Osteoblast (primary cell): ENCODE measurements at regions not wholly inside any gene's neighbourhood (a gene's known extent, or its start where the extent isn't known, plus 50 kb on each side); places are given as distances from the start of the nearest gene placed in this dataset.

Source experiments
- DNase-seq: peaks from one replicate; pipeline ENCODE4 v3.0.0; 2011; ENCODE audit warnings: low spot score, mixed read lengths; ENCODE audit not compliant: insufficient read length; ENCODE audit errors: missing footprints
- H2AFZ ChIP-seq: 2 replicates; pipeline ENCODE4 v1.6.0; 2011; ENCODE audit warnings: mild to moderate bottlenecking, low read length
- H3K27ac ChIP-seq: 2 replicates; pipeline ENCODE4 v1.5.1; 2011; ENCODE audit warnings: mild to moderate bottlenecking, low read depth, low read length, moderate library complexity
- H3K27me3 ChIP-seq: 2 replicates; pipeline ENCODE4 v1.6.0; 2012; ENCODE audit warnings: mild to moderate bottlenecking, control low read depth, inconsistent platforms, low read length, moderate library complexity; ENCODE audit not compliant: insufficient read depth
- H3K36me3 ChIP-seq: 2 replicates; pipeline ENCODE4 v1.5.1; 2011; ENCODE audit warnings: mild to moderate bottlenecking, low read length, control low read depth, moderate library complexity; ENCODE audit not compliant: insufficient read depth
- H3K4me1 ChIP-seq: 2 replicates; pipeline ENCODE4 v1.5.1; 2011; ENCODE audit warnings: mild to moderate bottlenecking, low read length, control low read depth, moderate library complexity; ENCODE audit not compliant: insufficient read depth
- H3K4me2 ChIP-seq: 2 replicates; pipeline ENCODE4 v1.6.0; 2011; ENCODE audit warnings: mild to moderate bottlenecking, low read length; ENCODE audit not compliant: insufficient read depth
- H3K4me3 ChIP-seq: fragments of 200-600 bp; sonication (generic); 3 replicates; pipeline ENCODE4 v1.5.1; 2012; ENCODE audit warnings: mild to moderate bottlenecking, low read length, inconsistent platforms; ENCODE audit not compliant: insufficient read depth
- H3K79me2 ChIP-seq: 2 replicates; pipeline ENCODE4 v1.6.0; 2012; ENCODE audit warnings: mild to moderate bottlenecking, low read length, control low read depth, inconsistent platforms; ENCODE audit not compliant: insufficient read depth
- H3K9me3 ChIP-seq: 2 replicates; pipeline ENCODE4 v1.5.1; 2011; ENCODE audit warnings: low read depth, low read length, control low read depth
- H4K20me1 ChIP-seq: 2 replicates; pipeline ENCODE4 v1.6.0; 2012; ENCODE audit warnings: mild to moderate bottlenecking, low read length, control low read depth; ENCODE audit not compliant: insufficient read depth
- TF ChIP-seq, protein P1 (sequence below): IDR thresholded peaks from 2 replicates; pipeline ENCODE4 v1.5.1; 2011; ENCODE audit warnings: mild to moderate bottlenecking, low read depth, low read length, moderate library complexity; ENCODE audit errors: extremely low read depth

DNA sequence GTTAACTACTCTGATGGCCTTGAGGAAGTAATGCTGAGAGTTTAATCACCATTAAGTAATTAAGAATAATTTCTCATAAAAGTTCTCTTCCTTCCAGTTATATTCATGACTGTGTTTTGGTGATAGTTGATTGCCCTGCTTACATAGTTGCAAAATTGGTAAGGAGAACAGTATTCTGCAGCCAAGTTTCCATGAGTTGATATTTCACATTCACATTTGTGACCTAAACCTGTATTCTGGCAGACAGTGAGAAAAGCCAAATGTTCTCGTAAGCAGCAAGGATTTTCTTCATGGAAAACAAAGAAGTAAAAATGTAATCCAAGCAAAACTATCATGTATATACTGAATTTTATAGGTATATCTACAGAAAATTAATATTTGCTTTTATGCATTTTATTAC, 187.8 kb upstream of the NUDT6 start:
- DNase-seq: no peak
- no peaks in the 10 kb centered on the region for H3K27me3 ChIP-seq
- no peak overlapping the region for H2AFZ ChIP-seq

DNA sequence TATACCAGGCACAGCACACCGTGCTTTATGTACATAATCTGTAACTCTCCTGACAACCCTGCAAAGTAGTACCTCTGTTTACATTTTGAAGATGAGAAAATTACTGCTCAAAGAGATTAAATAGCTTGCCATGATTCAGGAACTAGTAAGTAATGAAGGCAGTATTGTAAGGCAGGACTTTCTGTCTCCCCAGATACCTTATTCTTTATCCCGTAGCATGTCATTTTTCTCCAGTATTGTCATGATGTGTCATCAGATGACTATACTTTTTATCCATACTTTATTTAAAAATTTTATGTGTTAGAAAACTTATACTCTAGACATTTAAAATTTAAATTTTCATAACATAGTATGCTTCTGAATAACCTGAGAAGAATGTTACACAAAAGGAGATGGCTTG, 188.3 kb upstream of the NUDT6 start:
- peak overlapping the region; percentile 32 for H3K27ac ChIP-seq
- H3K79me2 ChIP-seq: no peaks in the 10 kb centered on the region
- peak overlapping the region; percentile 24 for H3K4me2 ChIP-seq
- no peaks in the 10 kb centered on the region for H4K20me1 ChIP-seq
- no peaks in the 10 kb centered on the region for H3K27me3 ChIP-seq
- TF ChIP-seq, protein P1, sequence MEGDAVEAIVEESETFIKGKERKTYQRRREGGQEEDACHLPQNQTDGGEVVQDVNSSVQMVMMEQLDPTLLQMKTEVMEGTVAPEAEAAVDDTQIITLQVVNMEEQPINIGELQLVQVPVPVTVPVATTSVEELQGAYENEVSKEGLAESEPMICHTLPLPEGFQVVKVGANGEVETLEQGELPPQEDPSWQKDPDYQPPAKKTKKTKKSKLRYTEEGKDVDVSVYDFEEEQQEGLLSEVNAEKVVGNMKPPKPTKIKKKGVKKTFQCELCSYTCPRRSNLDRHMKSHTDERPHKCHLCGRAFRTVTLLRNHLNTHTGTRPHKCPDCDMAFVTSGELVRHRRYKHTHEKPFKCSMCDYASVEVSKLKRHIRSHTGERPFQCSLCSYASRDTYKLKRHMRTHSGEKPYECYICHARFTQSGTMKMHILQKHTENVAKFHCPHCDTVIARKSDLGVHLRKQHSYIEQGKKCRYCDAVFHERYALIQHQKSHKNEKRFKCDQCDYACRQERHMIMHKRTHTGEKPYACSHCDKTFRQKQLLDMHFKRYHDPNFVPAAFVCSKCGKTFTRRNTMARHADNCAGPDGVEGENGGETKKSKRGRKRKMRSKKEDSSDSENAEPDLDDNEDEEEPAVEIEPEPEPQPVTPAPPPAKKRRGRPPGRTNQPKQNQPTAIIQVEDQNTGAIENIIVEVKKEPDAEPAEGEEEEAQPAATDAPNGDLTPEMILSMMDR: no peak
- peak; percentile 85 for DNase-seq
- no peaks in the 10 kb centered on the region for H3K36me3 ChIP-seq
- no peak overlapping the region for H2AFZ ChIP-seq
- no peaks in the 10 kb centered on the region for H3K9me3 ChIP-seq
- peaks cover 8% of the 10 kb centered on the region for H3K4me1 ChIP-seq
- no peak overlapping the region for H3K4me3 ChIP-seq

More for the DNA sequence above, 187.8 kb upstream of the NUDT6 start:
- Histone ChIP-seq H3K4me2 (no peak overlapping the region), H3K4me3 (no peak overlapping the region), H3K79me2 (no peaks in the 10 kb centered on the region), H3K36me3 (no peaks in the 10 kb centered on the region), H3K9me3 (no peaks in the 10 kb centered on the region), H3K4me1 (peaks cover 8% of the 10 kb centered on the region), H4K20me1 (no peaks in the 10 kb centered on the region), H3K27ac (no peak overlapping the region)
- TF ChIP-seq, protein P1: no peak

DNA sequence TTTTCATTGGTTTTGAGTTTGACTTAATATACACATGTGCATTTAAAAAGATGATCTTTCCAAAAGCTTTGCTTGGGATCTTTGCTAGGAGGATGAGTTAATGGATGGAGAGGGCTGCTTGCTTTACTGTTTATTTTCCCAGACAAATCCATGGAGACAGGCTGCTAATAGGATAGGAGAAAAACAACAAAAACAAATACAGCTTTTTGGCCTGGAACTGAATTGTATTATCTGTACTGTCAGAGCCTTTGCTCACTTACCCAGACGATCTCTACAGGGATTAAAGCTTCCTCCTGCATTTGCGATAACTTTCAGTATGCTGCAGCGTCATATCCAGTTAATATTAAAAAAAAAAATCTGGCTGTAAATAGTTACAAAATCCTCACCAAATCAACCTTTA, 190.8 kb upstream of the NUDT6 start:
- Histone ChIP-seq H3K36me3 (no peaks in the 10 kb centered on the region), H3K79me2 (no peaks in the 10 kb centered on the region), H3K4me1 (peaks cover 8% of the 10 kb centered on the region), H4K20me1 (no peaks in the 10 kb centered on the region), H3K27me3 (no peaks in the 10 kb centered on the region), H2AFZ (no peak overlapping the region), H3K9me3 (no peaks in the 10 kb centered on the region), H3K4me3 (no peak overlapping the region), H3K4me2 (no peak overlapping the region), H3K27ac (no peak overlapping the region)
- TF ChIP-seq, protein P1: no peak
- no peak for DNase-seq

DNA sequence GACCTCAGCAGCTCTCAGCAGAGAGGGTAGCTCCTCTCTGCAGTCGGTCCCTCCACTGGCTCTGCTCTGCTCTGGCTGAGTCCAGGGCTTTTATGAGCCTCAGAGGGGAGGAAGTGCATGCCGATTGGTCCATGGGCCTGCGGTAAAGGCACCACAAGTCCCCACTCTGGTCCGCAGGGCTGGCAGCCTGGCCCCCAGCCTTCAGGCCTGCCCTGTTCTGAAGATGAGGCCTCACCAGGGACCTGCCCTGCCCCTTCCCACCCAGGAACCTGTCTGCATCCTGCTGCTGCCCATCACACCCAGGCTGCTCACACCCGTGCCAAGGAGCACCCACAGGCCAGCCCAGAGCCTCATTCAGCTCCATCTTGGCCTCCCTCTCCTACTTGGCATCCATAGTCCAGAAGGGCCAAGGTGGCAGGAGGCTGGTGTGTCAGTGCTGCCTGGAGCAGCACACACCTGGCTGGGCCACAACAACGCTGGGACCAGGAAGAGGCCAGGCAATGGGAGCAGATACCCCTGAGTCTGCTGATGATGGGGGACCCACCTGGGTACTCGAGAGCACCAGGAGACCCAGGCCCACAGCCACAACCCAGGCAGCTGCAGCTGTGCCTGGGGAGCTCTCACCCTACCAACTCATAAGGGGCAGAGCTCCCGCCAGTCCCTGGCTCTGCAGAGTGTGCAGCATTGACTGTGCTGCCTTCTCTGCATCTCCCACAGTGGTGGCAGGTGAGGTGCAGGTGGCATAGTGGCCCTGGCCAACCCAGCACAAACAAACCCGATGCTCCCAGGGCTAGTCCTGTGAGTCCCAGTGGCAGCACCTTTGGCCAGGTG, 191.9 kb upstream of the NUDT6 start:
- Histone ChIP-seq H3K4me2 (no peak overlapping the region), H4K20me1 (no peaks in the 10 kb centered on the region), H3K36me3 (no peaks in the 10 kb centered on the region), H3K4me1 (peaks cover 8% of the 10 kb centered on the region), H3K4me3 (no peak overlapping the region), H3K27ac (no peak overlapping the region), H3K79me2 (no peaks in the 10 kb centered on the region), H3K27me3 (no peaks in the 10 kb centered on the region), H2AFZ (no peak overlapping the region), H3K9me3 (no peaks in the 10 kb centered on the region)
- TF ChIP-seq, protein P1: no peak
- DNase-seq: no peak
